Nucleus accumbens (tissue), 56 donors: ENCODE measurements at regions not wholly inside any gene's neighbourhood (a gene's known extent, or its start where the extent isn't known, plus 50 kb on each side); places are given as distances from the start of the nearest gene placed in this dataset.

Experiments used
- DNase-seq, 56 donors: peaks; one replicate each; lab custom pipeline; 2025; lab: John Stamatoyannopoulos, UW

DNA sequence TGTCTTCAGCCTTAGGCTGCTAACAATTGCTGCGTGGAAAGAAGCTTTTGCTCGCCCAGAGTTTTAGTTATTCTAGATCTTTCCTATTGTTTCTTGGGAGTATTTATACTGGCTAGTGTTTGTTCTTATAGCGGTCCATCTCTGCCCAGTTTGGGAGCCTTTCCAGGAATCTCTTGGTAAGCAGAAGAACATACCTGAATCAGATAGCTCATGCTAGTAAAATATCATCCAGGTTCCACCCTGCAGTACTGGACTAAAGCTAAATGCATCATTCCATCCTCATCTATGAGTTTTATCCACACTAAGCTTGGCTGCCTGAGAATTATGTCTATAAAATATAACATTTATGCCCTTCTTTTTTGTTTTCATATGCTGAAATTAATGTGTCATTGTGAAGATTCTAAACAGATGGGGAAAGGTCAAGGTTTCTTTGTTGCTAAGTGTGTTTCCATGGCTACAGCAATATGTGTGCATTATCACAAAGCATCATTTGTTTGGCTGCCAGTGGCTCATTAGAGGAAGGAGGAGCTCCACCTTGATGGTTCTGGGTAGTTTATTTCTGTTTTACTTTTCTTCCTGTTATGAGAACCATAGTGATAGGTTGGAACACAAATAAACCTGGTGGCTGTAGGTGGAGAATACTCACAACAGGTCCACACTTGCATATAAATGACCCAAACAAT is 182.8 kb downstream of the PIK3C3 start:
- DNase-seq, result no peak

DNA sequence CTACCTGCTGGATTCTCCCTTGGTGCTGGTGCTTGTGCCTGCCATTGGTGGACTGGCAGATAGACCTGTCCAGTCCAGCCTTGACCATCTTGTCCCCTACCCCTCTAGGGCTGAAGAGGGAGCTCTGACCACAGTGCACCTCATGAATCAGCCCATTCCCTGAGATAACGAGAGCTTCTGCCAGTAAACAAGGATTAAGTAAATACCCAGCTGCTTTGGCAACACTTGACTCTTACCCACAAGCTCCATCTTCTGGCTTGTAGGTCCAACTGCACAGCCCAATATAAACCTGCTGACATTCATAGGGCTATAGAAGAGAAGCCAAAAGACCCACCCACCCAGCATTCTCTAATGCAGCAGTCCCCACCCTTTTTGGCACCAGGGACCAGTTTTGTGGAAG is 186.4 kb downstream of the PIK3C3 start:
- DNase-seq, result no peak

DNA sequence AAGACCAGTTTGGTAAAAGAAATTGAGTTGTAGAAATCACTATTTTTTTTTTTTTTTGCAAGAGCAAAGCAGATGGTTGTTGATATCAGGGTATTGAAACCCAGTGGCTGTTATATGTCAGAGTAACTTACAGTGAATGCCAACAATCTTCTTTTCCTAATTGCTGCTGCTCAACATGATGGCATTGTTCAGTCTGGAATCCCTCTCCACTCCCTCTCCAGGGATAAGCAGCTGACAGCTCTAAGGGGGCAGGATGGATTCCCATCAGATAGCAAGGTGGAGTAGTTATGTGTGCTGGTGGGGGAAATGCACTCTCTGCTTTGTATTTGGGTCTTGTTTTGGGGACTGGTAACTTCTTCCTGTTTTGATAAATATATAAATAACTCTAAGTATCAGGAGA is 200.0 kb downstream of the PIK3C3 start:
- no peak for DNase-seq

DNA sequence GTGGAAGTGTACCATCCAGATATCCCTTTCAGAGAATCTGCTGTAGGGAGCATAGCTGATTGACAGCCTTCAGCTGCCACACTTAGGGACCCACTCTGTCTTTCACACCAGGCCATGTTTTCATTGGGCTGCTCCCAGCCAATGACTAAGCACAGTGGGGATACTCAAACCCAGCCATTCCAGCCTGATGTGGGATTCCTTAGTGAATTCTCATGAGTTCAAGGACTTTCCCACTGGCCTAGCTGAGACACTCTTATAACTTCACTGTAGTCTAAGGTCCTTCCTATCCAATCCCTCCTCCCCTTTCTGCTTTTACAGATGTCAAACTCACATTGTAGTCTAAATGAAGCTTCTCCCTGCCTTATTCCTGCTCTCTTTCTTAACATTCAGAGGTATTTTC is 201.2 kb downstream of the PIK3C3 start:
- no peak for DNase-seq

DNA sequence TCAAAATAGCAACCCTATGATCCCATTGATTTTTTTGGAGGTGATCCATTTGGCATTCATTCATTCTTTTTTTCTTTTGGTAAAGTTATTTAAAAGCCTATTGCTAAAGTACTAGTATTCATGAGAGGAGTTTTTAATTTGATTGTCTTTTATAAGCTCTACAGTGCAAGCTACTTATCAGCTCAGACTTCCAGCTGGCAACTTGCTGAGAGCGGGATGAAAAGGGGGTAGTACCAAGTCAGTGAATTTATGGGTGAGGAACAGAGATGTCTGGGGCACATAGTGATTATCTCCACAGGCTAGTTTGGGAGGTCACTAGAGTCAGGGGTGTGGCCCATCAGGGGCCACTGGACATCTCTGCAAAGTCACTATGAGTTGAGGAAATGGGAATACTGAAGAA is 202.4 kb downstream of the PIK3C3 start:
- DNase-seq, result no peak

DNA sequence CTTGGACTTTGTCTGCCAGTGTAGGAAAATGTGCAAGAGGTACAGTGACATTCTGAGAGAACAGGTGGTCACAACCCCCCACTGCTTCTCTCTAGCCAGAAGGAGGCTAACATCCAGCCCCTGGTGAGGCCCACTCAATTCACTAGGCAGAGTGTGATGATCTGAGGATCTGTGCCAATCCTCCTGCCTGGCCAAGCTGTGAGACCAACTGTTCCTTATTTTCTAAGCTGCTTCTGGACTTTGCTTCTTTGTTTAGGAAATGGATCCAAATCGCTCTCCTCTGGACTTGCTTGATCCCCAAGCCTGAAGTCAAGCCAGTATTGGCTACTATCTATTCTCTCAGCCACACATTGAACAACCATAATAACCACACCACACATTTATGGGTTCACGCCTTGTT is 202.8 kb downstream of the PIK3C3 start:
- no peak for DNase-seq

DNA sequence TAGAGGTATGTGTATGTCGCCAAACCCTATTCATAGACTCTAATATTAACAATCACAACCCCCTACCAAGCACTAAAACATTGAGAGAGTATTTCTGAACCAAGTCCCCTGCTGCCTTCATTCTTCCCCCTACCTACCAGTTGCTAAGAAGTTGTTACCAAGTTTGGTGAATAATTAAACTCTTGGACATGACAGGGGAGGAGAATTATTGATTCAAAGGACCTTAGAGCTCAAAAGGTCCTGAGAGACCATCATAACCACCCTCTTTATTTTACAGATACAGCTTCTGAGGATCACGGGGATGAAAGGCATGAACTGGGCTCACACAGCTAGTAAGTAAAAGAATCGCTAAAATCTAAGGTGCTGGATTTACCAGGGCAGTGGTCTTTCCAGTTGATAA is 204.1 kb downstream of the PIK3C3 start:
- DNase-seq, result no peak

DNA sequence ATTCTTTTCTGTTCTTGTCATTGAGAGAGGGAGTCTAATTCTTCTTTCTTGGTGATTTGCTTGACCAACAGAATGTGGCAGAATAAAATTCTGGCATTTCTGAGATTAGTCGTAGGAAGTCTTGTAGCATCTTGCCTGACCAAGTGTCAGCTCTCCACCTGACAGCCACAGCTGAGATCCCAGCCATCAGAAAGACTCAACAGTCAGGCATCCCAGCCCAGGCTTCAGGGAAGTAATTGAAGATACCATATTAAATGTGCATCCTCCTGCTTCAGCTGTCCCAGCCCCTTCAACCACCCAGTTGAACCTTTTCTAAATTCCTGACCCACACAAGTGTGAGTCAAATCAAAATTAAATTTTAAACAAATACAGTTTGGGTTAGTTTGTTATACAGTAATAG is 208.3 kb downstream of the PIK3C3 start:
- DNase-seq, result no peak

DNA sequence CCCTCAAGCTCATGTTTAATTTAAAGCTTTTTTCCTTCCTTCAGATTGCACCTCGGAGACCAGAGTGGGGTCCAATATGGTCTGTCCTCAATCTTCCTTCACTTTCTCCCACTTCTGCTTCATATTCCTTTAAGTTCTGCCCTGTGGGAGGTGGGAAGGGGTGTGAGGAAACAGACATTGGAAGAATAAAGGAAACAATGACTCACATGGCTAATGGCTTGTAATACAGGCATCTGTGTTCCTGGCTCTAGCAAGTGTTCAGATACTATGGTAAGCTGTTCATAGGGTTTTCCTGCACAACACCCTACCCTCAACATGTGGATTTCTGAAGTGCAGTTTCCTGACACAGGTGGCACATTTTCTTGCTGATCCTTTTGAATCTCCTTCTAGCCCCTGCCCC is 209.5 kb downstream of the PIK3C3 start:
- DNase-seq, result no peak

DNA sequence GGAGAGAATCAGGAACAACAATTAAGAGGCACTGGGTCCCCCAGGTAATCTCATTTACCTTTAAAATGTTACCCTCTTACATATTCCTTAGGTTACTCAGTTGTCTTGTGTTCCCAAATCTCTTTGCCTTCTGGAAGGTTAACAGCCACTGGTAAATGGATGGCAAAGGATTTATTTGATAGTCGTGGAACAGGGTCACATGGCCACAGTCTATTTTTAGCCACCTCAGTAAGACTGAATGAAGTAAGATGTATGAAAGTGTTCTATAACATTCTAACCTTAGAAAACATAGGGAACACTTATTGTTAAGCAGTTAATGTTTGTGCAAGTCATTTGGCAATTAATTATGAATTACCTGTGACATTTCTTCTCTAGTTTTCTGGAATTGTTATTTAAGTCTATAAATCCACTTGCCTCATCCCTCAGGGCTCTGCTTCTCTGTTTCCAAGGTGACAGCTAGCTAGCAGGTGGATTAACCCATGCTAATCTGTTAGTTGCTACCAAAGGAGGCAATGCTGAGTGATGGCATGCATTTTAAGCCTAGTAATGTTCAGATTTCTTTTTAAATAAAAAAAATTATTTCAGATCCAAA is 211.0 kb downstream of the PIK3C3 start:
- peak in 4 of 56 donors; percentile 2 to 23 (median 12) for DNase-seq

DNA sequence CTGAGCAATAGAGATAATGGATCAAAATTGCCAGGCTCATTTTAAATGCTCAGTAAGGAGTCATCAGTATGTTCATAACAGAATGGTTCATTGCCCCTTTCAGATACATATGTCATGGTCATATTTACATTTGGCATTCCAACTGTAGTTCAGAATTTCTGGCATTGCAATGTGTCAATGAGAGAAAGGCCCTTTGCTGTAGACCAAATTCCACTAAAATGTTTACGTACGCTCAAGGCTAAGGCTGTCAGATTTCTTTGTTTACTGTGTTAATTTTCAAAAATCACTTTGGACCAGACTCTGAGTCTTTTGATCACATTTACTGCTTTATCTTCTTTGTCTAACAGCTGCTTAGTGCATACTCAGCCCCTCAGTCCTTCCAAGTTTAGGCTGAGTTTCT is 213.5 kb downstream of the PIK3C3 start:
- DNase-seq, result no peak

DNA sequence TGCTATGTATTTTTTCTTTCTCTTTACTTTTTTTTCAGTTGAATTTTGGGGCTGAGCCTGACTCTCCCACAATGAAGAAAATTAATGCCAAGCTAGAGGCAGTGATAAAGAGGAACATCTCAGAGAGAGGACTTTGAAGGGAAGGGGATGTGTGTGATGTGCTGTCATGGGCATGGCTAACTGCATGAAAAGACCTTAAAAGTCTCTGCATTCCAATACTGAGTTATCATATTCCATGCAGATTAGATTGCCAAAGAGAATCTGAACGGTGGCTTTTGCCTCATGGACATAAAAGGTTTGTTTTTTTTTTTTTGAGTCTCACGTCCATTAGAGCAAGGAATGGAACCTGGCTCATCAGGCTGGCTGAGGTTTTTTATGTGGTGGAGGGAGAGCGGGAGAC is 213.9 kb downstream of the PIK3C3 start:
- DNase-seq, result no peak

DNA sequence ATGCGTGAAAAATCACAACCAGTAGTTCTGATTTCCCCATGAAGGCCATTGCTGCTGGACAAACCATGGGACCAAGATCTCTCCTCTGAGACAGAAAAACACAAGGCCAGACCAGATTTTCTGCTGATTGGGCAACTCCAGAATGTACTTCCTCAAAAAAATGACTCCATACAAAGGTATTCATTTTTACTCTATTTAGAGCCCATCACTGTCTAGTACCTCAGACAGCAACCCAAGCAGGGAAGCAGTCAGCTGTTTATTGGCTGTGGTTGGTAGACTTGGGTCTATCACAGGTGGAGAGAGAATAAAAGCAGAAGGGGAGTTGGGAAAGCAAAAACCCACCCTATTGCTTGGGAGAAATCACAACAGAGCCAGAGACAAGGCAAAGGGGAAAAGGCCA is 219.9 kb downstream of the PIK3C3 start:
- DNase-seq, result no peak

DNA sequence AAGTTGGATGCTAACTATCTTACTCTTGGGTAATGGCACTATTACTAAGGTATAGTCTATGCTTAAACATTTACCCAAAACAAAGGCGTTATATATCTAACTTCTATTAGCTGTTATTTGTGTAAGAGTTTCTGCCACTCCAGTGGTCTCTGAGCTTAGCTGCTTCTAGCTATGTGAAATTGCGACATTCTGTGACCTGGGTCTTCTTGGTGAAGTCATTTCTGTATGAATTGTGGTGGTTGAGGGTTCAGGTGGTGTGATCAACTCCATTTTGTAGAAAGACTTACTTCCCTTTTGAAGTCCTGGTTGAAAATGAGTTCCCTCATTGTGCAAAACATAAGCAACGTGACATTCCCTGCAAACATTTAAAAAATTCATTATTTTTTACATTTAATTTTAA is 221.6 kb downstream of the PIK3C3 start:
- DNase-seq, result no peak

DNA sequence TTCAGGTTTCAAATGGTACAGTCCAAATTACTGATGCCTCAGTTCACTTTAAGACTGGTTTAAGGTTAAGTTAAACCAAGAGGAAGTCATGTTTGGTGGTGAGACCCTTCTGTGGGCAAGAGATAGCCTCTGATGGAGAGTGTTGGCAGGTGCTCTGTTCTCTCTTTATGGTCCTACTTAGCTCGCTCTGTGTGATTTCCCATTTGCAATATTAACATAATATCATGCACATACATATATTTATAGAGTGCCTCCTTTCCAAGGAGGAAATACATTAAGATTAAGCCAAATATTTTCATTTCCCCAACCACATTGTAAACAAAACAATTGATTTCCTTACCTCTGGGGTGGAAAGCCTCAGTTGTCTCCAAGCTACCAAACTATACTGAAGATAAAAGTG is 222.4 kb downstream of the PIK3C3 start:
- no peak for DNase-seq

DNA sequence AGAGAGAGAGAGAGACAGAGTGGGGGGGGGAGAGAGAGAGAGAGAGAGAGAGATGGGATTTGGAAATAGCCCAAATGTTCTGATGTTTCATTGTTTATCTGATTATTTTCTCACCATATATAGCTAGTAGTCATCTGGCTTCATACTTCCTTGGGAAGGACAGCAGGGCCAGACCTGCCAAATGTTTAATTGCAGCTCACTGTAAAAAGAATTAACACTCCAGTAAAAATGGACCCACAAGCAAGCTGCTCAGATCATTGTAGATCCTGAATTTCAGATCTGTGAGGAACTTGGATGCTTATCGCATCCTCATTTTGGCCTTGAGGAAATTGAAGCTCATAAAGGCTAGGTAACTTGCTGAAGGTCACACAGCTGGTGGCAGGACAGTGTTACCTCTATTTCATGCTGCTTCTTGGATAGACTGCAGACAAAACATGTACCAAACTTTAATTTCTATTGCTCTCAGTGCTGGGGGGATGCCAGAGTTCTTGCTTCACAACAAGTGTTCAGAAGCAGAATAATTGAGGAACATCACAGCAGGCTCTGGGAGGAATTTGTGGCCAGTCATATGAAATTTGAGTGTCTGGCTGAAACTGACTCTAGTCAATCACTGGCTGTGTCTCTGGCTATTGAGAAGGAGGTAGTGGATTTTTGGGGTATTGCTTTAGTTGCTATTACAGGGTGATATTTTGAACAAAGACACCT is 223.5 kb downstream of the PIK3C3 start:
- DNase-seq, result no peak

DNA sequence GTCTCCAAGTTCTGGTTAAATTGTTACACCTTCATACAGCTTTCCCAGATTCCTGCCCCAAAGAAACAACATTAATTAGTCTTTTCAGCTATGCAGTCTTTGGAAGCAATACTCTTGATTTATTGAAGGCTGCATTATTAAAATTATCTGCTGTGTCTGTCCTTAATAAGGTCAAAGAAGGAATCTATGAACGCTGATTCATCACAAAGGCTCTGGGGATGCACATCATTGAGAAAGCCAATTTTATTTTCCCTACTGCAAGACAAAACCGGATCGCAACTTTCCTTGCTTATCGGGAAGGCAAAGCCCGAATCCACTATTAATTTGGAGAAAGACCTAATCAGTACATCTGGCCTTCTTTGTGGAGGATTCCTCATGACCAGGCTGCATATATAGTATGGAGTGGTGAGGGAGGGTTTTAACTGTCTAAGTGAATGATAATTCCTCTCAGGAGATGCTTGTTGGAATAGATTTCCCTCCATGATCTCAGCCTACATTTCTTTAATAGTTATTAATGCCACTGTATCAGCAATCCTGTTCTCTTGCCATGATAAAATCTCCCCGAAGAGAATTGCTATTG is 224.6 kb downstream of the PIK3C3 start:
- DNase-seq, result no peak

DNA sequence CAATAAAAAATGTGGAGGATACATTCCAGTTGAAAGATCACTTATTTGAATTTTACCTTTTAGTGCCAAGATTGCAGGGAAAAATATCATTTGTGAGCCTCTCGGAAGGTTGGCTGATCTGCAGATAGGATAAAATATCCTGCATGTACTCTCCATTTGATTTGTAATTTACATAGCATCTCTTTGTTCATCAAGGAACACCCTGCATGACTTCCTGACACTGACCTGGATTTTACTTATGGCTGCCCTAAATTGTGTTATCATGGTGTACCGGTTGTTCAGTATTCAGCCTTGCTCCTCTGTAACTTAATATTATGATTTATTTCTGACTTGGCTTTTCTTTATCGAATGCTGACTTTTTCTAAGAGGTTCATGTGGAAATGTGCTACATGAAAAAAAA is 226.4 kb downstream of the PIK3C3 start:
- no peak for DNase-seq

DNA sequence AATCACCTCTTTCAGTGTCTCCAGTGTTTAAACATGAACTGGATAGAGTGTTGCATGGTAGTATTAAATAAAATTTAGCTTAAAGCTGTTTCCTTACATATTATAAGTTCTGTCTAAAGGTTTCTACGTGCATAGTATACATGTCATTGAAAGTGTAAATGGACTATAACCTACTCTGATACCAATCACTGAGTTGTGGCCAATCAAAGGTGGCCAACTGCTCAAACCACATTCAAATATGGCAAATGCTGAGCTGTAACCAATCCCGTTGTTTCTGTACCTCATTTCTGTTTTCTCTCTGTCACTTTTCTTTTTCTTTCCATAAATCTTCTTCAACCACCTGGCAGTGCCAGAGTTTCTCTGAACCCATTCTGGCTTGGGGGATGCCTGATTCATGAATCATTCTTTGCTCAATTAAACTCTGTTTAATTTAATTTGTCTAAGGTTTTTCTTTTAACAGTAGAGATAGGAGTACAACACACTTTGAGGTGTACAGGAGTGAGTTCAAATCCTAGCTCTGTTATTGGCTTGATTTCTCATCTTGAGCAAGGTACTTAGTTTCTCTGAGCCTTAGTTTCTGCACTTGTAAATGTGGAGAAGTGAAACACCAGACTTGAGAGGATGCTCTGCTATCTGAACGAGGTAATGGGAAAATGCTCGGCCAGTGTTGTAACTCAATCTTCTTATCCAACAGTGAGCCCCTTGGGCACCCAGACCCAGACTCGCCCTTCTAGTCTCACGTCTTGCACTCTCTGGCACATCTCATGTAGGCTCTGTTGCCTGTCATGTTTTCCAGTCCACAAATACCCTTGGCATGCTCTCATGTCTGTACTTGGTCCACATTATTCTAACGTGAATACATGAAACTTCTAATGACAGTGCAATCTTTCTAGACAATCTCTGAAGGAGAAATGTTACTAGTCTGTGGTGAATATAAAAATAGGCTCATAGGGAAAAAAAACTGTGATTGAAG is 228.0 kb downstream of the PIK3C3 start:
- DNase-seq, result no peak

DNA sequence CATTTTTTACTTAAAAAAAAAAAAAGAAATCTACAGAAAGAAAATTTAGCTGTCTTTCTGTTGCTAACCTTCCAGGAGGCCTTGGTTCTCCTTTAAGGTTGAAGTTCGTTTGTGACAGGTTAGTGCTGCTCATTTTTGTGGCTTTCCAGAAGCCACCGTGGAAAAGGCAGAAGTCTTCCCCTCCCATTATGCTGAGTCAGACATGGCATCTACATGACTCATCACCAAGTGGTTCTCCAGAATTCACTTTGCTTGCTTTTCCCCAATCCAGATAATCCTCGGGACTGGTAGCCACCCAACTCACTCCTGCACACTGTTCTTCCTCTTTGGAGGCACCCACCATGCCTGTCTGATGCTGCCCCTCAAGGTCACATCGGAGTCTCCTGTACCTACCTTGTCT is 228.7 kb downstream of the PIK3C3 start:
- DNase-seq, result no peak
